PC-3 (cell line): ENCODE measurements at regions not wholly inside any gene's neighbourhood (a gene's known extent, or its start where the extent isn't known, plus 50 kb on each side); places are given as distances from the start of the nearest gene placed in this dataset.

ENCODE experiments used
- ATAC-seq: fragments of 200-7000 bp; cut with Tn5 transposase; 2 replicates; pipeline ENCODE4 v1.9.1; 2020; ENCODE audit warnings: mild to moderate bottlenecking, moderate library complexity
- BruUV-seq: library from RNA; stranded (reverse); fragments of 400-500 nt; replicated peaks from 2 replicates; lab custom pipeline; 2021; lab: Mats Ljungman, UMichigan
- CTCF ChIA-PET: fragments of 300-600 bp; sonication (Branson Sonifier 250); formaldehyde crosslinking; loops from one replicate; lab custom pipeline; 2022; ENCODE audit warnings: antibody characterized with exemption; lab: Charles Lee
- POLR2A ChIA-PET: fragments of 300-600 bp; sonication (Branson Sonifier 250); formaldehyde crosslinking; loops from one replicate; lab custom pipeline; 2022; ENCODE audit warnings: antibody characterized with exemption; ENCODE audit not compliant: unreplicated experiment; lab: Charles Lee
- DNase-seq: peaks from one replicate; pipeline ENCODE4 v3.0.0-alpha.2; 2015
- H2AFZ ChIP-seq: fragments of 300-600 bp; sonication (generic); 2 replicates; pipeline ENCODE4 v1.6.0; 2016; ENCODE audit warnings: antibody characterized with exemption, low read length
- H3F3A ChIP-seq: fragments of 300-600 bp; sonication (generic); one replicate; pipeline ENCODE4 v1.6.0; 2017; ENCODE audit warnings: antibody characterized with exemption, low read length, control low read depth, mild to moderate bottlenecking; ENCODE audit not compliant: unreplicated experiment
- H3K27ac ChIP-seq: fragments of 300-600 bp; sonication (generic); 2 replicates; pipeline ENCODE4 v1.5.1; 2016; ENCODE audit warnings: mild to moderate bottlenecking, low read length
- H3K27me3 ChIP-seq: fragments of 300-600 bp; sonication (generic); 2 replicates; pipeline ENCODE4 v1.6.1; 2016; ENCODE audit warnings: low read length, mixed read lengths
- H3K36me3 ChIP-seq: fragments of 300-600 bp; sonication (generic); 2 replicates; pipeline ENCODE4 v1.6.1; 2016; ENCODE audit warnings: low read depth, mixed run types, low read length, mixed read lengths
- H3K4me1 ChIP-seq: fragments of 300-600 bp; sonication (generic); 2 replicates; pipeline ENCODE4 v1.5.1; 2016; ENCODE audit warnings: low read length; ENCODE audit not compliant: insufficient read depth
- H3K4me2 ChIP-seq: fragments of 300-600 bp; sonication (generic); 2 replicates; pipeline ENCODE4 v1.6.0; 2016; ENCODE audit warnings: low read length
- H3K4me3 ChIP-seq: fragments of 300-600 bp; sonication (generic); 2 replicates; pipeline ENCODE4 v1.5.1; 2016; ENCODE audit warnings: mild to moderate bottlenecking, low read length, mixed read lengths
- H3K79me2 ChIP-seq: fragments of 300-600 bp; sonication (generic); 2 replicates; pipeline ENCODE4 v1.6.1; 2017; ENCODE audit warnings: low read length, mixed read lengths
- H3K9ac ChIP-seq: fragments of 300-600 bp; sonication (generic); 2 replicates; pipeline ENCODE4 v1.6.0; 2016; ENCODE audit warnings: mild to moderate bottlenecking, low read length
- H3K9me2 ChIP-seq: fragments of 300-600 bp; sonication (generic); replicated peaks from 2 replicates; pipeline ENCODE4 v1.6.1; 2016; ENCODE audit warnings: mixed run types, low read length, mixed read lengths
- H3K9me3 ChIP-seq: fragments of 300-600 bp; sonication (generic); 2 replicates; pipeline ENCODE4 v1.6.1; 2016; ENCODE audit warnings: low read length, mixed read lengths
- H4K20me1 ChIP-seq: fragments of 300-600 bp; sonication (generic); 2 replicates; pipeline ENCODE4 v1.6.1; 2016; ENCODE audit warnings: low read length, mixed read lengths
- EZH2 ChIP-seq: fragments of 300-600 bp; sonication (generic); IDR thresholded peaks from one replicate; pipeline ENCODE4 v1.6.1; 2017; ENCODE audit warnings: antibody characterized with exemption, mild to moderate bottlenecking, low read length; ENCODE audit not compliant: unreplicated experiment
- EZH2phosphoT487 ChIP-seq: fragments of 300-600 bp; sonication (generic); IDR thresholded peaks from 2 replicates; pipeline ENCODE4 v1.6.1; 2018; ENCODE audit warnings: mild to moderate bottlenecking, antibody characterized with exemption, low read length, borderline replicate concordance
- intact Hi-C: fragments of 100-400 bp; cut with micrococcal nuclease; formaldehyde crosslinking; loops from 2 replicates; pipeline ENCODE4 v1.9.0; 2023
- TF ChIP-seq, protein P1 (sequence below): fragments of 300-600 bp; sonication (generic); conservative IDR thresholded peaks from 2 replicates; pipeline ENCODE4 v1.5.1; 2017; ENCODE audit warnings: antibody characterized with exemption, low read depth, mild to moderate bottlenecking, low read length

DNA sequence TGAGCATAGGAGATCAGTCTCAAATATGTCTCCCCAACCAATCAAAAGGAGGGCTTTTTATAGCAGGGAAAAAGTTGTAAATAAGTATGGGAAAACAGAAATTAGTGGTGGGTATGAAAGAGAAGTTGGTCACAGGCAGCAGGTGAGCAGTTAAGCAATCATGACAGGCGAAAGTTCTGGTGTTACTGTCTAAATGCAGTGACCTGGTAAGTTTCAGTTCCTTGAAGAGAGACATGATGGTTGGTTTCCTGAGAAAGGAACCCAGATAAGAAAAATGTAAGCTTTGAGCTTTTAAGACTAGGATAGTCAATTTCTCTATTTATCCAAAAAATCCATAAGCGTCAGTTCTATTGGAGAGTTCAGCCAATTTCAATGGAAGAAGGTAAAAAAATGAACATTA is 466.2 kb upstream of the FLRT2 start:
- no peak overlapping the region for H3K4me2 ChIP-seq
- TF ChIP-seq, protein P1, sequence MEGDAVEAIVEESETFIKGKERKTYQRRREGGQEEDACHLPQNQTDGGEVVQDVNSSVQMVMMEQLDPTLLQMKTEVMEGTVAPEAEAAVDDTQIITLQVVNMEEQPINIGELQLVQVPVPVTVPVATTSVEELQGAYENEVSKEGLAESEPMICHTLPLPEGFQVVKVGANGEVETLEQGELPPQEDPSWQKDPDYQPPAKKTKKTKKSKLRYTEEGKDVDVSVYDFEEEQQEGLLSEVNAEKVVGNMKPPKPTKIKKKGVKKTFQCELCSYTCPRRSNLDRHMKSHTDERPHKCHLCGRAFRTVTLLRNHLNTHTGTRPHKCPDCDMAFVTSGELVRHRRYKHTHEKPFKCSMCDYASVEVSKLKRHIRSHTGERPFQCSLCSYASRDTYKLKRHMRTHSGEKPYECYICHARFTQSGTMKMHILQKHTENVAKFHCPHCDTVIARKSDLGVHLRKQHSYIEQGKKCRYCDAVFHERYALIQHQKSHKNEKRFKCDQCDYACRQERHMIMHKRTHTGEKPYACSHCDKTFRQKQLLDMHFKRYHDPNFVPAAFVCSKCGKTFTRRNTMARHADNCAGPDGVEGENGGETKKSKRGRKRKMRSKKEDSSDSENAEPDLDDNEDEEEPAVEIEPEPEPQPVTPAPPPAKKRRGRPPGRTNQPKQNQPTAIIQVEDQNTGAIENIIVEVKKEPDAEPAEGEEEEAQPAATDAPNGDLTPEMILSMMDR, result no peak
- TF ChIP-seq EZH2phosphoT487 (no peak), EZH2 (no peak)
- peaks cover 16% of the 10 kb centered on the region; the same call in 1 of the 2 replicates for H3K9me3 ChIP-seq
- ChIA-PET POLR2A (no interaction called here), CTCF (no interaction called here)
- intact Hi-C loops, result no loop called here
- H4K20me1 ChIP-seq, result no peaks in the 10 kb centered on the region
- H3K27ac ChIP-seq, result no peak overlapping the region
- no peak for DNase-seq
- H3K9me2 ChIP-seq, result no peaks in the 10 kb centered on the region
- H2AFZ ChIP-seq, result no peak overlapping the region
- H3K4me1 ChIP-seq, result no peaks in the 10 kb centered on the region
- H3K9ac ChIP-seq, result no peak overlapping the region
- H3K27me3 ChIP-seq, result no peaks in the 10 kb centered on the region
- ATAC-seq, result no peak
- H3K79me2 ChIP-seq, result no peaks in the 10 kb centered on the region
- no peaks in the 10 kb centered on the region for H3F3A ChIP-seq
- H3K4me3 ChIP-seq, result no peak overlapping the region
- H3K36me3 ChIP-seq, result no peaks in the 10 kb centered on the region
- BruUV-seq, result no TSS peak

DNA sequence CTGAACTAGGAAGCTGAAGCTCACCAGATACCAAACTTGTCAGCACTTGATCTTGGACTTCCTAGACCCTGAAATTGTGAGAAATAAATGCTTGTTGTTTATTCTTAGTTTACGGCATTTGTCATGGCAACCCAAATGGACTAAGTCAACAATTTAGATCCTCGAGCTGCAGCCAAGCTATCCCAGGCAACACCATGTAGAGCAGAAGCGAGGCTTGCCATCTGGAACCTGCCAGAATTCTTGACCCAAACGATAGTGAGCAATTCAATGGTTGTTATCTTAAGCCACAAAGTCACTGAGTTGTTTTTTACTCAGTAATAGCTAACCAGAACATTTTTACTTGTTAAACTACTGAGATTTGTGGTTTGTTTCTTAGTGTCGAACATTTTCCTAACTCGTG is 458.5 kb upstream of the FLRT2 start:
- no peaks in the 10 kb centered on the region for H4K20me1 ChIP-seq
- no peak overlapping the region for H3K9ac ChIP-seq
- CTCF ChIA-PET, result no interaction called here
- no peaks in the 10 kb centered on the region for H3F3A ChIP-seq
- H3K79me2 ChIP-seq, result no peaks in the 10 kb centered on the region
- no peak overlapping the region for H3K4me3 ChIP-seq
- intact Hi-C loops, result no loop called here
- 0 out of 2 replicates have a peak, but pooled peaks cover 12% of the 10 kb centered on the region for H3K9me3 ChIP-seq
- H2AFZ ChIP-seq, result no peak overlapping the region
- POLR2A ChIA-PET, result no interaction called here
- no peak for DNase-seq
- no peak for ATAC-seq
- TF ChIP-seq EZH2phosphoT487 (no peak), EZH2 (no peak)
- TF ChIP-seq, protein P1, result no peak
- no peaks in the 10 kb centered on the region for H3K4me1 ChIP-seq
- H3K27ac ChIP-seq, result no peak overlapping the region
- BruUV-seq, result no TSS peak
- H3K9me2 ChIP-seq, result no peaks in the 10 kb centered on the region
- H3K36me3 ChIP-seq, result no peaks in the 10 kb centered on the region
- no peak overlapping the region for H3K4me2 ChIP-seq
- H3K27me3 ChIP-seq, result no peaks in the 10 kb centered on the region

DNA sequence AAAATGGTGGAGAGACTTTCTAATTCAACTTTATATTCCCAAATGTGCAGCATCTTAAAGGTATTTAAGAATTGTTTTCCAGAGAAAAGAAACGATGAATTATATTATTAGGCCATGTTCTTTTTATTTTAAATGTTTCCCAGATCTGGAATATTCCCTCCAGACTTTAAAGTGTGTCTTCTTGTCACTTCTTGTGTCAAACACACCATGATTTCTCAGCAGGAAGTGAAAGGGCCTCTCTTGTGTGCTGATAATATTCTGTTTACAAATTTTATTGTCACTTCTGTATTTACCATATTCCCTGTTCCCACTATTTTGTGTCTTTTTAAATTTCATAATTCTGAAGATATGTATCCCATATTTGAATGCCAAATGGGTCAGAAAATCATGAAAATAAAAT is 455.0 kb upstream of the FLRT2 start:
- CTCF ChIA-PET, result no interaction called here
- Histone ChIP-seq H3K36me3 (no peaks in the 10 kb centered on the region), H3K9me2 (no peaks in the 10 kb centered on the region), H3K9ac (no peak overlapping the region), H3K79me2 (no peaks in the 10 kb centered on the region), H3K9me3 (peaks cover 5% of the 10 kb centered on the region; the same call in 1 of the 2 replicates), H4K20me1 (no peaks in the 10 kb centered on the region), H3K27me3 (no peaks in the 10 kb centered on the region), H3K27ac (no peak overlapping the region), H3K4me3 (no peak overlapping the region), H3K4me2 (no peak overlapping the region), H2AFZ (no peak overlapping the region), H3K4me1 (no peaks in the 10 kb centered on the region), H3F3A (no peaks in the 10 kb centered on the region)
- POLR2A ChIA-PET, result no interaction called here
- no TSS peak for BruUV-seq
- TF ChIP-seq EZH2phosphoT487 (no peak), EZH2 (no peak)
- TF ChIP-seq, protein P1, result no peak
- DNase-seq (no peak), ATAC-seq (no peak)
- intact Hi-C loops, result no loop called here
